ENCODE measurements at regions not wholly inside any gene's neighbourhood (a gene's known extent, or its start where the extent isn't known, plus 50 kb on each side); places are given as distances from the start of the nearest gene placed in this dataset.

DNA sequence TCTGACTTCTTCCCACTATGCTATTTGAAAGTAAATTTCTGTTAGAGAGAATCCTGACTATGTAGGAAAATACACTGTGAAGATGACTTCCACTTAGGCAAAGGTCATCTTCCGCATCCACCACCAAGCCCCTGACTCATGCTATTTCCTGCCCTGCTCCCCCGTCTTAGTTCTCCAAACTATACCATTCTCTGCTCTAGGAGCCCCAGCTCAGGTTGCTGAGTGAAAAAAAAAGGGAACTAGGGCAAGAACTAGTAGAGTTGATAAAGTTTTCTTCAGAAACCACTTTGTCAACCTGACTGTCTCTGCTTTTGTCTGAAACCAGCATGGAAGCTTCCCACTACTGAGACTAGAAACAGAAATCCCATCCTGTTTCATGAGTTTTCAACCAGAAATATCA is 96.9 kb downstream of the EVX1 start:
- no peak overlapping the region for H3K9ac ChIP-seq (ENCODE audit: insufficient read depth, low read depth, low read length)
- no peaks in the 10 kb centered on the region for H3K79me2 ChIP-seq (ENCODE audit: insufficient read depth, low read length)
- FAIRE-seq, result no peak
- intact Hi-C loops (cut with micrococcal nuclease; ENCODE audit: unreplicated experiment), result no loop called here
- no peak for DNase-seq (ENCODE audit: low spot score)
- no peak overlapping the region for H3K27ac ChIP-seq (ENCODE audit: extremely low read length, insufficient read depth, low read length)
- peaks cover 13% of the 10 kb centered on the region; the same call in 1 of the 2 replicates for H3K4me1 ChIP-seq (ENCODE audit: insufficient read depth, low read length)
- ChIA-PET POLR2A (no interaction called here), CTCF (ENCODE audit: low intra/inter-chr PET ratio, low total read pairs) (no interaction called here)
- H3K27me3 ChIP-seq (ENCODE audit: control insufficient read depth in 1 of 2, insufficient read depth in 2 of 2, low read length in 2 of 2), result no peaks in the 10 kb centered on the region
- no peak overlapping the region for H2AFZ ChIP-seq (ENCODE audit: low read length)
- 35% methylated on average over 2 of the region's 2 CpGs for WGBS (ENCODE audit: low lambda C conversion rate)
- TF ChIP-seq ZNF205 (CRISPR knock-in tag; IDR thresholded peaks at IDR 0.05), result no peak
- no peak for TF ChIP-seq ZNF329 (CRISPR knock-in tag; IDR thresholded peaks at IDR 0.05; ENCODE audit: low read depth)
- no peak for TF ChIP-seq TSC22D2 (CRISPR knock-in tag; IDR thresholded peaks at IDR 0.05; ENCODE audit: borderline replicate concordance)
- TF ChIP-seq ZNF121 (CRISPR knock-in tag; IDR thresholded peaks at IDR 0.05), result no peak
- TF ChIP-seq, protein P1, sequence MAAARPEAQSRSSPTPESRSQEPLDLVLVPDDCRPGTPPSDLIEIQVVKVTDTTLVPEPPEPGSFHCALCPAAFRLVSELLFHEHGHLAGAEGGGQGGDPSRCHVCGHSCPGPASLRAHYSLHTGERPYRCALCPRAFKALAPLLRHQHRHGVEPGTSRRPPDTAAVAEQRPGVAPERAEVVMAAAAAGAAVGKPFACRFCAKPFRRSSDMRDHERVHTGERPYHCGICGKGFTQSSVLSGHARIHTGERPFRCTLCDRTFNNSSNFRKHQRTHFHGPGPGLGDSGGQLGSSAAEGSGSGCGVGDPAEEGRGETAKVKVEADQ (CRISPR knock-in tag; IDR thresholded peaks at IDR 0.05; ENCODE audit: borderline replicate concordance), result no peak
- TF ChIP-seq ZBTB7A (CRISPR knock-in tag; IDR thresholded peaks at IDR 0.05), result no peak
- TF ChIP-seq, protein P2, sequence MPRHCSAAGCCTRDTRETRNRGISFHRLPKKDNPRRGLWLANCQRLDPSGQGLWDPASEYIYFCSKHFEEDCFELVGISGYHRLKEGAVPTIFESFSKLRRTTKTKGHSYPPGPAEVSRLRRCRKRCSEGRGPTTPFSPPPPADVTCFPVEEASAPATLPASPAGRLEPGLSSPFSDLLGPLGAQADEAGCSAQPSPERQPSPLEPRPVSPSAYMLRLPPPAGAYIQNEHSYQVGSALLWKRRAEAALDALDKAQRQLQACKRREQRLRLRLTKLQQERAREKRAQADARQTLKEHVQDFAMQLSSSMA (CRISPR knock-in tag; IDR thresholded peaks at IDR 0.05), result no peak
- no peak for TF ChIP-seq ZSCAN9 (CRISPR knock-in tag; IDR thresholded peaks at IDR 0.05; ENCODE audit: borderline replicate concordance)
- TF ChIP-seq, protein P3, sequence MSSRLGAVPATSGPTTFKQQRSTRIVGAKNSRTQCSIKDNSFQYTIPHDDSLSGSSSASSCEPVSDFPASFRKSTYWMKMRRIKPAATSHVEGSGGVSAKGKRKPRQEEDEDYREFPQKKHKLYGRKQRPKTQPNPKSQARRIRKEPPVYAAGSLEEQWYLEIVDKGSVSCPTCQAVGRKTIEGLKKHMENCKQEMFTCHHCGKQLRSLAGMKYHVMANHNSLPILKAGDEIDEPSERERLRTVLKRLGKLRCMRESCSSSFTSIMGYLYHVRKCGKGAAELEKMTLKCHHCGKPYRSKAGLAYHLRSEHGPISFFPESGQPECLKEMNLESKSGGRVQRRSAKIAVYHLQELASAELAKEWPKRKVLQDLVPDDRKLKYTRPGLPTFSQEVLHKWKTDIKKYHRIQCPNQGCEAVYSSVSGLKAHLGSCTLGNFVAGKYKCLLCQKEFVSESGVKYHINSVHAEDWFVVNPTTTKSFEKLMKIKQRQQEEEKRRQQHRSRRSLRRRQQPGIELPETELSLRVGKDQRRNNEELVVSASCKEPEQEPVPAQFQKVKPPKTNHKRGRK (CRISPR knock-in tag; IDR thresholded peaks at IDR 0.05), result no peak
- no peak for TF ChIP-seq FOXC1 (CRISPR knock-in tag; IDR thresholded peaks at IDR 0.05; ENCODE audit: borderline replicate concordance)
- no peak for TF ChIP-seq NRL (CRISPR knock-in tag; IDR thresholded peaks at IDR 0.05; ENCODE audit: borderline replicate concordance)
- TF ChIP-seq POGZ (CRISPR knock-in tag; IDR thresholded peaks at IDR 0.05), result no peak
- TF ChIP-seq TAF15 (IDR thresholded peaks at IDR 0.05; ENCODE audit: low read depth, low read length, poor library complexity, severe bottlenecking), result no peak
- TF ChIP-seq KMT2B (CRISPR knock-in tag; IDR thresholded peaks at IDR 0.05), result no peak
- no peak for TF ChIP-seq ZNF792 (CRISPR knock-in tag; IDR thresholded peaks at IDR 0.05)
- TF ChIP-seq, protein P4, sequence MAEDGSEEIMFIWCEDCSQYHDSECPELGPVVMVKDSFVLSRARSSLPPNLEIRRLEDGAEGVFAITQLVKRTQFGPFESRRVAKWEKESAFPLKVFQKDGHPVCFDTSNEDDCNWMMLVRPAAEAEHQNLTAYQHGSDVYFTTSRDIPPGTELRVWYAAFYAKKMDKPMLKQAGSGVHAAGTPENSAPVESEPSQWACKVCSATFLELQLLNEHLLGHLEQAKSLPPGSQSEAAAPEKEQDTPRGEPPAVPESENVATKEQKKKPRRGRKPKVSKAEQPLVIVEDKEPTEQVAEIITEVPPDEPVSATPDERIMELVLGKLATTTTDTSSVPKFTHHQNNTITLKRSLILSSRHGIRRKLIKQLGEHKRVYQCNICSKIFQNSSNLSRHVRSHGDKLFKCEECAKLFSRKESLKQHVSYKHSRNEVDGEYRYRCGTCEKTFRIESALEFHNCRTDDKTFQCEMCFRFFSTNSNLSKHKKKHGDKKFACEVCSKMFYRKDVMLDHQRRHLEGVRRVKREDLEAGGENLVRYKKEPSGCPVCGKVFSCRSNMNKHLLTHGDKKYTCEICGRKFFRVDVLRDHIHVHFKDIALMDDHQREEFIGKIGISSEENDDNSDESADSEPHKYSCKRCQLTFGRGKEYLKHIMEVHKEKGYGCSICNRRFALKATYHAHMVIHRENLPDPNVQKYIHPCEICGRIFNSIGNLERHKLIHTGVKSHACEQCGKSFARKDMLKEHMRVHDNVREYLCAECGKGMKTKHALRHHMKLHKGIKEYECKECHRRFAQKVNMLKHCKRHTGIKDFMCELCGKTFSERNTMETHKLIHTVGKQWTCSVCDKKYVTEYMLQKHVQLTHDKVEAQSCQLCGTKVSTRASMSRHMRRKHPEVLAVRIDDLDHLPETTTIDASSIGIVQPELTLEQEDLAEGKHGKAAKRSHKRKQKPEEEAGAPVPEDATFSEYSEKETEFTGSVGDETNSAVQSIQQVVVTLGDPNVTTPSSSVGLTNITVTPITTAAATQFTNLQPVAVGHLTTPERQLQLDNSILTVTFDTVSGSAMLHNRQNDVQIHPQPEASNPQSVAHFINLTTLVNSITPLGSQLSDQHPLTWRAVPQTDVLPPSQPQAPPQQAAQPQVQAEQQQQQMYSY (CRISPR knock-in tag; IDR thresholded peaks at IDR 0.05), result no peak
- no peak for TF ChIP-seq KLF6 (CRISPR knock-in tag; IDR thresholded peaks at IDR 0.05)
- no peak for TF ChIP-seq PAF1 (CRISPR knock-in tag; IDR thresholded peaks at IDR 0.05)
- TF ChIP-seq GZF1 (CRISPR knock-in tag; IDR thresholded peaks at IDR 0.05), result no peak
- H3K4me3 ChIP-seq (replicated peaks in 1 of 3; ENCODE audit: insufficient read depth in 1 of 3, low read depth in 2 of 3, low read length in 3 of 3), result no peak overlapping the region
- in situ Hi-C loops (cut with HindIII; ENCODE audit: extremely low pct_ligation_motif_present, low pct_unique_long_range_greater_than_20kb), result no loop called here
- H4K20me1 ChIP-seq (ENCODE audit: insufficient read depth, low read length), result no peaks in the 10 kb centered on the region
- no TSS peak for BruUV-seq (replicated peaks)
- ATAC-seq, result no peak
- no peaks in the 10 kb centered on the region for H3K9me3 ChIP-seq (ENCODE audit: low read length)
- H3K4me2 ChIP-seq (ENCODE audit: low read depth, low read length), result no peak overlapping the region
- no peaks in the 10 kb centered on the region for H3K36me3 ChIP-seq (replicated peaks in 1 of 2; ENCODE audit: control insufficient read depth in 1 of 2, insufficient read depth in 2 of 2, low read length in 2 of 2)
